ENCODE measurements at regions not wholly inside any gene's neighbourhood (a gene's known extent, or its start where the extent isn't known, plus 50 kb on each side); places are given as distances from the start of the nearest gene placed in this dataset.

GRCh38 chr9:118088090-118088489, 383.9 kb downstream of the TLR4 start:
- DNase-seq: no peak

- DNase-seq: no peak
Observed at GRCh38 chr9:118091226-118091625, 387.0 kb downstream of the TLR4 start.

- DNase-seq: no peak
Observed at GRCh38 chr9:118091711-118092500, 387.7 kb downstream of the TLR4 start.

- DNase-seq: no peak
Observed at GRCh38 chr9:118094387-118094786, 390.2 kb downstream of the TLR4 start.

- no peak for DNase-seq
Observed at GRCh38 chr9:118100529-118101419, 396.6 kb downstream of the TLR4 start.

GRCh38 chr9:118104363-118104762, 400.2 kb downstream of the TLR4 start:
- DNase-seq: no peak

GRCh38 chr9:118108971-118109370, 404.8 kb downstream of the TLR4 start:
- DNase-seq: no peak

GRCh38 chr9:118109542-118109941, 405.3 kb downstream of the TLR4 start:
- DNase-seq: no peak

- no peak for DNase-seq
Observed at GRCh38 chr9:118121361-118121760, 417.2 kb downstream of the TLR4 start.

- no peak for DNase-seq
Observed at GRCh38 chr9:118128313-118128712, 424.1 kb downstream of the TLR4 start.

- DNase-seq: no peak
Observed at GRCh38 chr9:118129541-118129940, 425.3 kb downstream of the TLR4 start.

GRCh38 chr9:118148990-118149389, 444.8 kb downstream of the TLR4 start:
- DNase-seq: no peak

- no peak for DNase-seq
Observed at GRCh38 chr9:118156846-118157245, 452.6 kb downstream of the TLR4 start.

- DNase-seq: no peak
Observed at GRCh38 chr9:118162716-118163115, 458.5 kb downstream of the TLR4 start.

- no peak for DNase-seq
Observed at GRCh38 chr9:118163751-118164150, 459.5 kb downstream of the TLR4 start.

- no peak for DNase-seq
Observed at GRCh38 chr9:118165451-118165850, 461.2 kb downstream of the TLR4 start.

GRCh38 chr9:118170032-118170955, 466.1 kb downstream of the TLR4 start:
- DNase-seq: peak; percentile 5 to 64

- DNase-seq: no peak
Observed at GRCh38 chr9:118177241-118177640, 473.0 kb downstream of the TLR4 start.

GRCh38 chr9:118183576-118183975, 479.4 kb downstream of the TLR4 start:
- no peak for DNase-seq

- DNase-seq: no peak
Observed at GRCh38 chr9:118187408-118187807, 483.2 kb downstream of the TLR4 start.

GRCh38 chr9:118189615-118190014, 485.4 kb downstream of the TLR4 start:
- no peak for DNase-seq

GRCh38 chr9:118192807-118193206, 488.6 kb downstream of the TLR4 start:
- DNase-seq: no peak

GRCh38 chr9:118209343-118209742, 505.1 kb downstream of the TLR4 start:
- no peak for DNase-seq

All from NCI-H446 (cell line).